Testis (tissue), 2 donors: ENCODE measurements at regions not wholly inside any gene's neighbourhood (a gene's known extent, or its start where the extent isn't known, plus 50 kb on each side); places are given as distances from the start of the nearest gene placed in this dataset.

Experiments
- DNase-seq: peaks from one replicate; pipeline ENCODE4 v3.0.0-alpha.2; 2019
- H3K27ac ChIP-seq, 2 donors: fragments of 200-600 bp; sonication (generic); one replicate each; pipeline ENCODE4 v1.5.1; 2019
- H3K27me3 ChIP-seq: fragments of 200-600 bp; sonication (generic); one replicate; pipeline ENCODE4 v1.5.1; 2019
- H3K36me3 ChIP-seq: fragments of 200-600 bp; sonication (generic); one replicate; pipeline ENCODE4 v1.5.1; 2017; ENCODE audit warnings: low read depth; ENCODE audit errors: missing control alignments
- H3K4me1 ChIP-seq: fragments of 200-600 bp; sonication (generic); one replicate; pipeline ENCODE4 v1.5.1; 2019
- H3K4me3 ChIP-seq, 2 donors: fragments of 200-600 bp; sonication (generic); one replicate each; pipeline ENCODE4 v1.5.1; 2017 to 2019
- H3K9me3 ChIP-seq: fragments of 200-600 bp; sonication (generic); one replicate; pipeline ENCODE4 v1.5.1; 2017
- CTCF ChIP-seq, 3 experiments: fragments of 450-650 bp in 2 of 3; fragments of 200-600 bp in 1 of 3; sonication (generic) in 1 of 3; IDR thresholded peaks; one replicate each; pipeline ENCODE4 v1.5.1; 2016 to 2019; ENCODE audit warnings: antibody characterized with exemption in 3 of 3, mild to moderate bottlenecking in 2 of 3, moderate library complexity in 1 of 3
- POLR2A ChIP-seq: fragments of 450-650 bp; IDR thresholded peaks from one replicate; pipeline ENCODE4 v1.6.1; 2017; ENCODE audit warnings: antibody characterized with exemption, mild to moderate bottlenecking, moderate library complexity
- WGBS, 2 donors: methylation state at CpG; one replicate each; pipeline ENCODE4 v1.1.5; 2018; 5-methylcytosine and 5-hydroxymethylcytosine counted together
- intact Hi-C: fragments of 100-400 bp; cut with DNase I; formaldehyde crosslinking; loops from one replicate; pipeline ENCODE4 v1.15.1; 2023; ENCODE audit warnings: low total_unique reads

DNA sequence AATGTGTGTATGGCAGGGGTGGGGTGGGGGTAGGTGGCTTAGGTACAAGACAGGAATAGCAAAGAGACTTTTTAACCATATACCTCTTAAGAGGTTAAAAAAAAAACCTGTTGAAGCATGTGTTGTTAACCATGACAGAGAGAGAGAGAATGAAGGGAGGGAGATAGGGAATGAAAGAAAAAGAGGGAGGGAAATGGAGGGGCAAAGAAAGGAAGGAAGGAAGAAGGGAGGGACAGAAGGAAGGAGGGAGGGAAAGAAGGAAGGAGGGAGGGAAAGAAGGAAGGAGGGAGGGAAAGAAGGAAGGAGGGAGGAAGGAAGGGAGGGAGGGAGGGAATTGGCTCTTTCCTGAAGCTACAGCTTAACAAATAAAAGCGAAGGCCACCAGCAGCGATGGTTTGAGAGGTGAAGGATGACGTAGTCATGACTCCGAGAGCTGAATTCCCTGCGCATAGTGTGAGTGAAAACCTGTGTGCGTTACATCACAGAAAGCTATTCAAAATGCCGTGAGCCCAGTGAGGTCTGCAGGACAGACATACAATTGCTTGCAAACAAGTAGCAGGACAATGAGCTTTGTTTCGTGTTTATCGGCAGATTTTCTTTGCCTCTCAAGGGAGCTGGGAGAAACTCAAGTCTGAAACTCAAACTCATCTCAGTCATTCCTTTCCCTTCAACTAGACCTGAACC is 88.6 kb upstream of the NEDD9 start:
- Histone ChIP-seq H3K36me3 (no peaks in the 10 kb centered on the region), H3K4me3 (no peak overlapping the region), H3K9me3 (no peaks in the 10 kb centered on the region), H3K27me3 (no peaks in the 10 kb centered on the region), H3K4me1 (peaks cover 9% of the 10 kb centered on the region), H3K27ac (no peak overlapping the region)
- TF ChIP-seq CTCF (IDR thresholded peaks at IDR 0.05) (no peak), POLR2A (no peak)
- WGBS, 2 donors, result 55 to 64% methylated on average over 9 of the region's 9 CpGs
- intact Hi-C loops, result no loop called here
- no peak for DNase-seq

GRCh38 chr6:11318835-11319813 is 86.7 kb upstream of the NEDD9 start:
- intact Hi-C loops, result no loop called here
- no peaks in the 10 kb centered on the region for H3K27me3 ChIP-seq
- H3K27ac ChIP-seq, result no peak overlapping the region
- H3K36me3 ChIP-seq, result no peaks in the 10 kb centered on the region
- H3K9me3 ChIP-seq, result no peaks in the 10 kb centered on the region
- H3K4me1 ChIP-seq, result peaks cover 9% of the 10 kb centered on the region
- H3K4me3 ChIP-seq, result no peak overlapping the region
- 46 to 61% methylated on average over 9 of the region's 9 CpGs for WGBS, 2 donors
- no peak for DNase-seq
- no peak for TF ChIP-seq POLR2A
- TF ChIP-seq CTCF (IDR thresholded peaks at IDR 0.05), result no peak

GRCh38 chr6:11317885-11318771 is 85.7 kb upstream of the NEDD9 start:
- Histone ChIP-seq H3K9me3 (no peaks in the 10 kb centered on the region), H3K4me3 (no peak overlapping the region), H3K4me1 (peaks cover 9% of the 10 kb centered on the region), H3K27ac (no peak overlapping the region), H3K27me3 (no peaks in the 10 kb centered on the region), H3K36me3 (no peaks in the 10 kb centered on the region)
- TF ChIP-seq CTCF (IDR thresholded peaks at IDR 0.05) (no peak), POLR2A (no peak)
- 67 to 68% methylated on average over 11 of the region's 11 CpGs for WGBS, 2 donors
- DNase-seq, result no peak
- intact Hi-C loops, result no loop called here

DNA sequence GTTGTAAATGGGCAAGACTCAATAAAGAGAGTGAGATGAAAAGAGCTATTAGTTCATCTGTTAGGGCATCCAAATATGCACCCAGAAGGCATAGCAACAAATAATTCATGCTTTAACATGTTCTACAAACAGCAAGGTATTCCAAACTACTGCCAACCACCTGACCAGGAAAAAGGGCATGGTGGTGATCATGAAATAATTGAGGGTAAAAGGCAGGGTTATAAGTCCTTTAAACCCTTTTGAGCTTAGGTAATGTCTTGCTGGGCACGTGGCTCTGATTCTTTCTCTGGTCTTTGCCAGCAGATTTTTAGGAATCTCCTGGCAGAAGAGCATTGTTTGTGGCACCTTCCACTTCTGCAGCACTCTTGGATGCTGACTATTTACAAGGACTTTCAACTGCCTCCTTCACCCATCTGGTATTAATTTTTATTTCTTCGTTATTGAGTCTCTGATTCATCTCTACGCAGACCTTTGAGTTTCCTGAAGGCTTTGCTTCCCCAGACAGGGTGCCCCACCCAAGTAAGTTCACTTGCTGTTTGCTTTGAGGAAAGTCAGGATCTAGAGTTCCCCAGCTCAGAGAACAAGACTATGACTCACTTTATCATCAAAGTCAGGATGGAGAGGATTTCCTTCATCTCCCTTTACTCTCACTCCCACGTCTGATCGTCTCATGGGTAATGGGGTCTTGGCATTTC is 83.4 kb upstream of the NEDD9 start:
- 70 to 79% methylated on average over 5 of the region's 5 CpGs for WGBS, 2 donors
- intact Hi-C loops, result no loop called here
- no peaks in the 10 kb centered on the region for H3K36me3 ChIP-seq
- TF ChIP-seq CTCF (IDR thresholded peaks at IDR 0.05), result no peak
- TF ChIP-seq POLR2A, result no peak
- H3K27ac ChIP-seq, result no peak overlapping the region
- no peak overlapping the region for H3K4me3 ChIP-seq
- no peaks in the 10 kb centered on the region for H3K27me3 ChIP-seq
- H3K9me3 ChIP-seq, result no peaks in the 10 kb centered on the region
- H3K4me1 ChIP-seq, result peaks cover 9% of the 10 kb centered on the region
- no peak for DNase-seq
